Ramos (cell line): ENCODE measurements at regions not wholly inside any gene's neighbourhood (a gene's known extent, or its start where the extent isn't known, plus 50 kb on each side); places are given as distances from the start of the nearest gene placed in this dataset.

Experiments used
- in situ Hi-C: fragments of 300-500 bp; cut with MboI; formaldehyde crosslinking; loops from one replicate; pipeline ENCODE4 v1.14.3; 2022; ENCODE audit warnings: low sequenced_read_pairs; ENCODE audit not compliant: unreplicated experiment

GRCh38 chr7:155897758-155898386 lies 85.6 kb upstream of the SHH start:
- in situ Hi-C loops: no loop called here

- in situ Hi-C loops: no loop called here
These were observed 84.4 kb upstream of the SHH start for GRCh38 chr7:155896531-155897263.

- in situ Hi-C loops: no loop called here
These were observed 81.4 kb upstream of the SHH start for GRCh38 chr7:155893664-155894063.

GRCh38 chr7:155893176-155893575 lies 80.9 kb upstream of the SHH start:
- in situ Hi-C loops: no loop called here

GRCh38 chr7:155889636-155890511 lies 77.6 kb upstream of the SHH start:
- in situ Hi-C loops: no loop called here

- in situ Hi-C loops: no loop called here
These were observed 74.9 kb upstream of the SHH start for GRCh38 chr7:155887174-155887525.

GRCh38 chr7:155886391-155887173 lies 74.3 kb upstream of the SHH start:
- in situ Hi-C loops: no loop called here

- in situ Hi-C loops: no loop called here
These were observed 73.2 kb upstream of the SHH start for GRCh38 chr7:155885167-155886155.

GRCh38 chr7:155884225-155885166 lies 72.2 kb upstream of the SHH start:
- in situ Hi-C loops: no loop called here

GRCh38 chr7:155883491-155884224 lies 71.4 kb upstream of the SHH start:
- in situ Hi-C loops: no loop called here

GRCh38 chr7:155882596-155882995 lies 70.3 kb upstream of the SHH start:
- in situ Hi-C loops: no loop called here

GRCh38 chr7:155881471-155882350 lies 69.4 kb upstream of the SHH start:
- in situ Hi-C loops: no loop called here

- in situ Hi-C loops: no loop called here
These were observed 68.5 kb upstream of the SHH start for GRCh38 chr7:155880721-155881120.

- in situ Hi-C loops: no loop called here
These were observed 67.3 kb upstream of the SHH start for GRCh38 chr7:155879592-155879991.

- in situ Hi-C loops: no loop called here
These were observed 66.4 kb upstream of the SHH start for GRCh38 chr7:155878674-155879073.

- in situ Hi-C loops: no loop called here
These were observed 66.0 kb upstream of the SHH start for GRCh38 chr7:155878250-155878649.

GRCh38 chr7:155877167-155877566 lies 64.9 kb upstream of the SHH start:
- in situ Hi-C loops: no loop called here
